ENCODE measurements at regions not wholly inside any gene's neighbourhood (a gene's known extent, or its start where the extent isn't known, plus 50 kb on each side); places are given as distances from the start of the nearest gene placed in this dataset.

- no peak overlapping the region for H4K5ac ChIP-seq (ENCODE audit: insufficient read length, low read depth, low read length)
- H3K27me3 ChIP-seq (ENCODE audit: insufficient read depth, low read length): no peaks in the 10 kb centered on the region
- no peak for DNase-seq
- no peak overlapping the region for H4K91ac ChIP-seq (ENCODE audit: insufficient read length, low read depth, low read length)
- WGBS (ENCODE audit: extremely low coverage, insufficient read length, low lambda C conversion rate): no CpG with 5 or more reads among the region's 1 CpG
- H3T11ph ChIP-seq (ENCODE audit: low read length): no peak overlapping the region
- H3K27ac ChIP-seq (ENCODE audit: insufficient read length, low read depth, low read length): no peak overlapping the region
- H3K23ac ChIP-seq (ENCODE audit: insufficient read length, low read depth, low read length): no peak overlapping the region
- Mint-ChIP-seq H3K4me3 (no peak overlapping the region), H3K36me3 (ENCODE audit: insufficient read depth in 1 of 3, low read depth in 3 of 3) (no peaks in the 10 kb centered on the region), H3K27ac (no peak overlapping the region; a peak in 1 of 7 replicates), H3K4me1 (peaks cover 22% of the 10 kb centered on the region in 2 experiments), H3K27me3 (ENCODE audit: low read depth) (no peaks in the 10 kb centered on the region), H3K9me3 (no peaks in the 10 kb centered on the region)
- H3K79me2 ChIP-seq (ENCODE audit: insufficient read depth, low read length): no peaks in the 10 kb centered on the region
- no peak overlapping the region for H2BK5ac ChIP-seq (ENCODE audit: insufficient read length, low read length)
- H3K79me1 ChIP-seq (ENCODE audit: insufficient read depth, low read depth, low read length, poor library complexity, severe bottlenecking): no peaks in the 10 kb centered on the region
- no peak overlapping the region for H3K56ac ChIP-seq (ENCODE audit: insufficient read length, low read depth, low read length)
- H3K9me3 ChIP-seq (ENCODE audit: control insufficient read depth, low read depth, low read length): no peaks in the 10 kb centered on the region
- no peak overlapping the region for H3K9ac ChIP-seq (ENCODE audit: extremely low read depth, insufficient read length, low read length)
- no peak overlapping the region for H2BK15ac ChIP-seq (ENCODE audit: low read depth, low read length)
- no peak overlapping the region for H2BK12ac ChIP-seq (ENCODE audit: insufficient read length, low read depth, low read length)
- H2BK20ac ChIP-seq (ENCODE audit: low read depth, low read length, poor library complexity, severe bottlenecking): no peak overlapping the region
- 0 out of 2 replicates have a peak, but pooled peaks cover 3% of the 10 kb centered on the region for H3K4me1 ChIP-seq (ENCODE audit: insufficient read depth, low read length)
- no peak overlapping the region for H3K4me2 ChIP-seq (ENCODE audit: insufficient read depth, insufficient read length, low read length)
- no peak overlapping the region for H3K18ac ChIP-seq (ENCODE audit: insufficient read length, low read depth, low read length)
- no peak overlapping the region for H4K8ac ChIP-seq (replicated peaks; ENCODE audit: insufficient read length, low read depth, low read length)
- H4K20me1 ChIP-seq (ENCODE audit: control insufficient read depth, insufficient read depth, insufficient read length): no peaks in the 10 kb centered on the region
- H2AFZ ChIP-seq (ENCODE audit: low read length): no peak overlapping the region
- H3K23me2 ChIP-seq (ENCODE audit: insufficient read length, low read depth, low read length, poor library complexity, severe bottlenecking): no peaks in the 10 kb centered on the region
- no peak for TF ChIP-seq CTCF (conservative IDR thresholded peaks at IDR 0.05)
- H3K14ac ChIP-seq (ENCODE audit: insufficient read depth, low read length): no peak overlapping the region
- H3K4ac ChIP-seq (ENCODE audit: low read depth, low read length): no peak overlapping the region
- no peak overlapping the region for H2AK5ac ChIP-seq (ENCODE audit: insufficient read length, low read length)
- no peak overlapping the region for H2BK120ac ChIP-seq (ENCODE audit: low read depth, low read length, poor library complexity, severe bottlenecking)
Observed at GRCh38 chr1:106956721-106957120, 99.8 kb upstream of the PRMT6 start.

Measured in H9 (cell line).